ENCODE measurements at regions not wholly inside any gene's neighbourhood (a gene's known extent, or its start where the extent isn't known, plus 50 kb on each side); places are given as distances from the start of the nearest gene placed in this dataset.
A peak's percentile ranks its signal among the peaks of the same experiment; 100 is the strongest.
"Not testable (repeated sequence)": the region's sequence is repeated elsewhere in the genome, so short reads cannot be mapped to it uniquely, and the experiment has no call there.

- no peak for DNase-seq
Measured at GRCh38 chr9:108270561-108270960, 585.2 kb downstream of the ACTL7B start.

GRCh38 chr9:108270051-108270450 lies 585.7 kb downstream of the ACTL7B start:
- DNase-seq: peak; percentile 42

DNA sequence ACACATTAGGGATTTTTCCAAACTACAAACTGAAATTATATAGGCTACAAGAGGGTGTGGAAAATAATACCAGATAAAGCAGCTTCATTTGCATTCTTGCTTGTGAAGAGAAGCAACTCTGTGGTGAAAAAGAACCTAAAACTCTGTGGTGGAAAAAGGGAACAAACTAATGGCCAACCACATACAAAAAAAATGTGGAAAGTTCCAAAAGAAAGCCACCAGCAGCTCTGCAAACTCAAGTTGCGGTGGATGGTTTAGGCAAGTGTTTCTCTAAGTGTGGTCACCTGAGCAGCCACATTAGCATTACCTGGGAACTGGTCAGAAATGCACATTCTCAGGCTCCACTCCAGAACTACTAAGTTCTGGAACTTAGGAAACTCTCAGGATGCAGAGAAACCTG lies 586.4 kb downstream of the ACTL7B start:
- no peak for DNase-seq

GRCh38 chr9:108265065-108265464 lies 590.7 kb downstream of the ACTL7B start:
- no peak for DNase-seq

GRCh38 chr9:108264093-108264492 lies 591.7 kb downstream of the ACTL7B start:
- DNase-seq: no peak

DNA sequence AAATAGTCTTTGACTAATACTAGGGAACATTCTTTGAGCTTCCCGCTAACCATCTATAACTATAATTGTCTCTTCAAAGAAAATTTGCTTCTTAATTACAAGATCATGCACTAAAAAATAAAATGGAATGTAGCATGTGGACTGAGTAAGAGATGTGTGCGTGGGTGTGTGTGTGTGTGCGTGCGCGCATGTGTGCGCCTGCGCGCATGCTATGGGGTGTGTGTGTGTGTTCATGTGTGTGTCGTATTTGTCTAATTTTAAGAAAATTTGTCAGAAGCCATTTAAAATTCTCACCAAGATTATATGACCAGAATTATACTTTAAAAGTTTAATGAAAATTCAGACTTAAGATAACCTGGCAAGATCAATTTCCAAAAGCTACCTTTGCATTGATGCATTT lies 593.0 kb downstream of the ACTL7B start:
- DNase-seq: no peak

DNA sequence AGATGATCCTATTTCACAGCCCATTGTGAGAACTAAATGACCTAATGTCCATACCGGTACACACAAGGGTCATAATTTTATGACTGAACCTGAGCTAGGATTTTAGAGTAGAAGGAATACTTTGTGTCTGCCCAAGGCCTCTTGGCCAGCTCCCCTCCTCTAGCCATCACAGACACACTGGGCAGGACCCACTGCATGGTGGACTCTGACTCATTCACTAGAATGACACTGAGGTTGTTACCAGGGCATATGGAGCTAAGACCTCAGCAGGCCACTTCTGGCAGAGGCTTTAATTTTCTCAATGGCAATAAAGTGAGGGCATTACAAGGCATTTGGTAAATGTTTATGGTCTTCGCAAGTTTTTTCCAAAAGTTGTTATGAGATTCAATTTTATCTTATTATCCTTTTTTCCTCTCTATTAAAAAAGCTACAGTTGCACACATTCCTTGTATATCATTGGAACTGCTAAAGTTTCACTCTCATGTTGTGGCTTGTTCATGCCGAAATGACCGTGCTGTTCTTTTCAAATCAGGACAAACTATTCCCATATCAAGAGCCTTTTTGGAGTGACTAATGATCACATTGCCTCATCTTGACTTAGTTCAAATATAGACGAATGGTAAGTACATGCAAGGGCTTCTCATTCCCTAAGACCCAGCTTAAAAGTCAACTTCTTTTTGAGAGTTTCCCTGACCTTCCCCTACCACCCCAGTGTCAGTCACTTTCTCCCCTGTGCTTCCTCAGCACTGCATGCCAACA lies 595.7 kb downstream of the ACTL7B start:
- DNase-seq: no peak

DNA sequence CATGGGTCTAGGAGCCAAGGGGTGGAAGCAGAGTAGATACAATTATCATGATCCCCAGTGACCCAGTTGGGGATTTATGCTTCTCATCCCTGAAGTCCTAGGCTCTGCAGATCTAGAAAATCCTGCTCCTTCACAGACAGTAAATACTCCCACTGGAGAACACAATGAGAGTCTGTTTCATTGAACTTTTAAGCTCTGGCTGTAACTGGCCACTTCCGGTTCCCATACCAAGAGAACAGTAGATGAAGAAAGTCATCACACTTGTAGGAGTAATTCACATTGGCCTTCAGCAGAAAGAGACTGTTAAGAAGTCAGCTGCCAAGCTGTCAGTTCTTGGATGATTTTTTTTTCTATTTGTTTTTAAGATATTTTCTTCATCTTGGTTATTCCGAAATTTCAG lies 597.1 kb downstream of the ACTL7B start:
- DNase-seq: no peak

- peak; percentile 16 for DNase-seq
Measured at GRCh38 chr9:108257382-108257781, 598.4 kb downstream of the ACTL7B start.

DNA sequence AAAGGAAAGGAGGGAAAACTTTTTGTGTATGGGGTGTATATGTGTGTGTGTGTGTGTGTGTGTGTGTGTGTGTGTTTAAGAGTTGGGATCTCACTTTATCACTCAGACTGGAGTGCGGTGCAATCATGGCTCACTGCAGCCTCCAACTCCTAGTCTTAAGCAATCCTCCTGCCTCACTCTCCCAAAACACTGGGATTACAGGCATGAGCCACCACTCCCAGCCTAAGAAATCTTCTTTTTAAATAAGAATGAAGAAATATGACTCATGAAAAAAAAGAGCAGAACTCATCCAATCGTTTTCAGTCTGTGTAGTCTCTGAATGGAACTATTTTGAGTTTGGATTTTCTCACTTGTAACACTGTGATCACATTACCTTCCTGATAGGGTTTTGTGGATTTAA lies 601.5 kb downstream of the ACTL7B start:
- DNase-seq: peak; percentile 36

GRCh38 chr9:108247391-108247790 lies 608.4 kb downstream of the ACTL7B start:
- DNase-seq: not testable (repeated sequence)

DNA sequence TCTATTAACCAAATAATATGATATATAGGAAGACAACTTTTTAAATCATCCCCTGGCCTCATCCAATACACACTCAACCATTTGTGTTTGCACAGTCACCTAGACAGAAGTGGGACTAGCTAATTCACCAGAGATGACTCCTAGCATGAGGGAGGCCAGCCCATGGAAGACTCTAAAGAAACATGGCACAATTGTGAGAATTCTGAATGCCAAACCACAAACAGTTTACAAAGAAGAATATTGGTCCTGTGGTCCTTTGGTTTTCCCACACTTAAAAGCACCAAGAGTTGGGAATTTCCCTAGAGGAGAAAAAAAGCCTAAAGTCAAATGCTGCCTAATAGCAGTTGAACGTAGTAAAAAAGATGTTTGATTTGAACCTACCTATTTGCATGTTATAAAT lies 609.9 kb downstream of the ACTL7B start:
- no peak for DNase-seq

DNA sequence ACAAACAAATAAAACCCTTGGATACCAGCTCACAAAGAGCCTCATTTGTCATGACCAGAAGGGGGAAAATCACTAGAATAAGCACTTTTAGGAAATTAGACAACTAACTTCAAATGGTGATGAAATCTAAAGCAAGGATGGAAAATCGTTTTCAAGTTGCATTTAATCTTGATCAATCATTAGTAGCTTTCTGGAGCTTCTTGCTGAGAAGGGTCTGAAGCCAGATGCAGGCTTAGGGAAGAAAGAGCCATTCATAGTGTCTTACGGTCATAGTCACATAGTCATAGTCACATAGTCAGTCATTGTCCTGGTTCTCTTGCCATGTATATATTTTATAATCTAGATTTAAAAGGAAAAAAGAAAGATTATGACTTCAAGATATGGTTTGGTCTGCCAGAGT lies 610.5 kb downstream of the ACTL7B start:
- DNase-seq: no peak

GRCh38 chr9:108244686-108245085 lies 611.1 kb downstream of the ACTL7B start:
- no peak for DNase-seq

DNA sequence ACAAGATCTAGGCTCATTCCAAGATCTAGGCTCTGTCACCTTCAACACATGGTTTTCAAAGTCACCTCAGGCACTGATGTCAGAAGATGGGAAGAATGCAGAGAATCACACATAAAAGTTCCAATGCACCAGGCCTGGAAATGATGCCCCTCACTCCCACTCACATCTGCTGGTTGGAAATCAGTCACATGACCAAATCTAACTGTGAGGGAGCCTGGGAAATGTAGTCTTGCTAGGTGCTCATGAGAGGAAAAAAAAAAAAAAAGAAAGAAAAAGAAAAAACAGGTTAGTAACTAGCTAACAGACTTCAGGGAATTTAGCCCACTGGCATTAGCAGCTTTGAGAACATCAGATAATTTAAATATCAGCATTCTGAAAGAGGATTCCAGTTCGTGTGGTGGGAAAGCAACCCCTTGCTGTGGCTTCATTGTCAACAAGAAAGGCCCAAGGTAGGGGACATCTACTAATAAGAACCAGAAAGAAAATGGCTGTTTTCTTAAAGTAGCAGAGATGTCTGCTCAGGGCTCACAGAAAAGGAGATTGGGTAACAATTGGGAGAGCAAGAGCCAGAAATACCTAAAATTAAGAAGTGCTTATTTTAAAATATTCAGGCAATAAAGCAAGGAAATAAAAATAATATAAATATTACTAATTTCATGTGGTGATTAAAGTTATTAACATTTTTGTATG lies 614.3 kb downstream of the ACTL7B start:
- no peak for DNase-seq

DNA sequence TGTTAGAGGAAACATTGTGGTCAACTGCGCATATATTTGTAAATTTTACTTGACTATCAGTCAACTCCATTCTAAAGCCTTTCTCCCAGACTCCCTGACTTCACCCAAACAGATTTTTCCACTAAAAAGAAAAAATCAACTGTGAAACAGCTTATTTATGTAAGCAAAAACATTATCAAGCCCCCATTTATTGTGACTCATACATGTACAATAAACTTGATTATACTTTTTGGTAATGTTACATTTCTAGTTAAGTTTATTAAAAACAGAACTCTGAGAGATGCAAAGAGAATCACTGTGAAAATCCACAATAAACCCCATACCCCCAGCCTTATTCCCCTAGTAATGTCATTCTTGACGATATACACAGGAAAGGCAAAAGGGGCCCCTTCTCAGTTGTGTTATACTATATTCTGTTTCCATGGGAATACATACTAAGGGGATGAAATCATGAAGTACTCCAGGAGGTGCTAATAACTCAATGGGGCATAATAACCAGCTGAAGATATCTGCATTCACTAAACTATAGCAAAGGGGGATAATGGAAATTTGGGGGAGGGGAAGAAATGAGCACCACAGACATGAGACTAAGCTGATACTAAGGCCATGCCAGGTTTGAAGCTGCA lies 616.0 kb downstream of the ACTL7B start:
- DNase-seq: peak; percentile 32

- DNase-seq: no peak
Measured at GRCh38 chr9:108235609-108236008, 620.2 kb downstream of the ACTL7B start.

DNA sequence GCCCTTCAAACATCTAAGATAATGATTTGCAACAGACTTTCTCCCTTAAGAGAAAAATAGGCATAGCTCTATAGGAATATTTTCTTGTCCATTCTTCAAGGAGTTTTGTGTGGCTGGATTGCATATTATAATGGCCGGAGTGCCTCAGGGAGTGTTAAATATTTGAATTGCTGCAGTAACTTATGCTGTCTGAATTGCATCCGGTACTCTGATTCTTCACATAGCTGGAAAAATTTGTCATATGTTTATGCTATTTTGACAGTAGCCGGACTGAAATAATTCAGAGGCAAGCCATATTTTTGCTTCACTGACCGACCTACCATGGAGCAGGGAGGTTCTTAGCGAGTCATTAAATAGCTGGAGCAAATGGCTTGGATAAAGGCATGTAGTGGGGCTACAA lies 621.0 kb downstream of the ACTL7B start:
- DNase-seq: peak; percentile 64

DNA sequence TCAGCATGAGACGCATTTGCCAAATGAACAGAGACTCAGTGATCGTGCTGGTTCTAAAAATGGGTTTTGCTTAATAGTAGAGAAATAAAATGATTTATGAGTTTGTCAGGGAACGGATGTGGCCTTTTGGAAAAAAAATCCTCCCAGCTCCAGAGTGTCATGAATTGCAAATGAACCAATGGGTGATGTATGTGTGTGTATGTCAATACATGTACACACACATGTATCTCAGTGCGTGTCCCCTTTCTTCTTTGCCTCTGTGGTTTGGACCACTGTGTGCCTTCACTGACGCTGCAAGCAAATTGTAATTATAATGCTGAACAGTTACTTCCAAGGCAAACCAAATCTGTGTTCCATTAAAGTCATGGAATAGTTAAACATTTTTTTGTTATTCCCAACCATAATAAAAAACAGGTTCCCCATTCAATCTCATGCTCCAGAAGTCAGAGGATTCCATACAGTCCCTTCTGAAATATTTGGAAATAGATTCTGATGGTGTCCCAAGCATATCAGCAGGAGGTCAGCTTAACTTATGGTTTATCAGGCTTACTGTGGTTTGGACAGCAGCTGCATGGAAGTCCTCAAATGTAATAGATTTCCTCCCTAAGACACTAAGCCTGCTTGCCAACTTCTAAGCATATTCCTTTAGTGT lies 630.5 kb downstream of the ACTL7B start:
- DNase-seq: peak; percentile 80

DNA sequence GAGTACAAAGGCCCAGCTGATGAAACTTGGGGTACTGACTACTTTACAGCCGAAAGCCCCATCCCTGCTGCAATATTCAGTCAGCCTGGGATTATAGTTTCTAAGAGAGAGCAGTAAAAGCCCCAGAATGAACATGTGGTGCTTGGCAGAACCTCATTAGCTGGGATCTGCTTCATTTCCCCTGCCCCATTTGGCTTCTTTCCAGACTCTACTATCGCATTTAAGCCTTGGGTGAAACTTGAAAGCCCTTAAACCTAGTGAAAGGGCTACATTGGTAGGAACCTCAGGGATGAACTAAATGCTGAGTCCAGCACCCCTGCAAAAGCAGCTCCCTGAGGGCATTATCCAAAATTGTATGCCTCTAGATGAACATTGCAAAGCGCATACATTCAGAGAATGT lies 631.1 kb downstream of the ACTL7B start:
- DNase-seq: no peak

DNA sequence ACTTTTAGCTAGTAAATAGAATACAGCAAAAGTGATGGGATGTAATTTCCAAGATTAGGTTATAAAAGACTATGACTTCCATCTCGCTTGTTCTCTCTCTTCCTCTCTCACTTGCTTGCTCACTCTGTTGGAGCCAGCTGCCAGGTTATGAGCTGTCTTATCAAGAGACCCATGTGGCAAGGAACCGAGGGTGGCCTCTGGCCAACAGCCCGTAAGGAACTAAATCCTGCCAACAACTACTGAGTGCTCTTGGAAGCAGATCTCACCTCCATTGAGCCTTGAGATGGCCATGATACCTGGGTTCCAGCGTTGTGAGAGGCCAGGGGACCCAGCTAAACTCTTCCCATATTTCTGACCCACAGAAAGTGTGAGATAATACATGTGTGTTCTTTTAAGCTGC lies 636.1 kb downstream of the ACTL7B start:
- DNase-seq: no peak

DNA sequence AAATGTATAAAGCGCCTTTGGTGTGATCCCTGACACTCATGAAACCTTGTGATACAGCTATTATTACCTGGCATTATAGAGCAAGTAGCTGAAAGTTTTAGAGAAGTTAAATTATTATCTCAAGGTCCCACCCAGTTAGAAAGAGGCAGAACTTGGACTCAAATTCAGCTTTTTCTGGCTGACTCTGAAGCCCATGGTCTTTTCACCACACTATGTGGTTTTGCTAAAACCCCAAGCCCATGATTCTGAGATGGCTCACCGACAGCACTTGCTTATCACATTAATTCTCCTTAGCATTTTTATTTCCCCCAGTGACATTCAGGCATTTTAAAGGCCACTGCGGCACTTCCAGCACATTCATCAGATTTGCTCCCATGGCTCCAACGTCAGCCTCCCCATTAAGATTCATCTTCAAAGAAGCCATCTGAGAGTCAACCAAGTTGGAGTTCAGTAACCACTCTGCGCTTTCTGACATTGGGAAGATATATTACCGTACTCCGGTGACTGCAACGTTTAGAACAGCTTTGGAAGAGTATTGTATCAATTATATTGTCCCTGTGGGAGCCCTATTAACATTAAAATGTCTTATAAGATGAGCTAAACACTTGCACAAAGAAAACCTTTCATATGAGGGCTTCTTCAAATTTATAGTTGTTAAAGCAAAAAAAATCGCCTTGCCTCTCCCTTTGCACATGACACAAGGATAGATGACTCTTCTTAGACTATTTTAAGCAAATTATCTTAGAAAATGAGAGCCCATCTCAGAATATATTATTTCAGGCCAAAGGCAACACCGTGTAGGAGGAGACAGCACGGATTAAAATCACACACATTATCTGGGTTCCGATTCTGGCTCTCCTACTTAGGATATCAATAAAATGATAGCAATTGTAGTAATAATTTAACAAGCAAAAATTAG lies 638.1 kb downstream of the ACTL7B start:
- peak; percentile 96 for DNase-seq

DNA sequence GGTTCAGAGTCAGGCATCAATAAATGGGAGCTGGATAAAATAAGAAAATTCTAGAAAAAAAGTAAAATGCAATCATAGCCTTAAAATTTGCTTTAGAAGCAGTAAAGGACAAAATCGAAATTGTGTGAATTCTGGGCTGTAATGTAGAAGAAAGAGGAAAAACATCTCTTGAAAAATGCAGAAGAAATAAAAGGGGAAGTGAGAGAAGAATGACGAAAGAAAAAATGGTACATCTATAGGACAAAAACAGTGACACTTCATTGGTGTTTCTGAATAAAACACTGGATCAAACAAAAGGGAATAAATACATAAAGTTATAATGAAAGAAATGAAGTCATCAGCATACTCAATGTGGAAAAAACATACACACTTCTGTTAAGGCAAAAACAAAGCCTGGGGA lies 642.3 kb downstream of the ACTL7B start:
- DNase-seq: no peak
